K562 (cell line): ENCODE measurements at regions not wholly inside any gene's neighbourhood (a gene's known extent, or its start where the extent isn't known, plus 50 kb on each side); places are given as distances from the start of the nearest gene placed in this dataset.

Source experiments
- ATAC-seq: fragments of 200-7000 bp; cut with Tn5 transposase; 3 replicates; pipeline ENCODE4 v1.9.1; 2020; ENCODE audit warnings: moderate library complexity
- BruUV-seq: library from RNA; stranded (reverse); fragments of 400-500 nt; replicated peaks from 2 replicates; lab custom pipeline; 2021; lab: Mats Ljungman, UMichigan
- CTCF ChIA-PET: fragments of 300-600 bp; formaldehyde crosslinking; extraction: SDS; loops from one replicate; lab custom pipeline; 2021; ENCODE audit warnings: low intra/inter-chr PET ratio; lab: Yijun Ruan, JAX
- POLR2A ChIA-PET: fragments of 300-600, 350-650 bp; sonication (Branson Sonifier 250); formaldehyde crosslinking; extraction: SDS; loops from one replicate; lab custom pipeline; 2021; ENCODE audit warnings: antibody characterized with exemption, inconsistent platforms; lab: Yijun Ruan, JAX
- DNase-seq, 4 experiments: peaks; one replicate each; pipeline versions ENCODE4 v3.0.0 to v3.0.0-alpha.2; 2011 to 2018; ENCODE audit warnings: low spot score in 3 of 4, mixed read lengths in 3 of 4; ENCODE audit errors: extremely low read depth in 1 of 4
- FAIRE-seq: peaks from 2 replicates; lab custom pipeline; 2011; peaks lifted over from hg19 to GRCh38; lab: Jason Lieb, UNC
- H2AFZ ChIP-seq: 2 replicates; pipeline ENCODE4 v1.6.0; 2011; ENCODE audit warnings: low read depth, low read length, control low read depth, inconsistent platforms
- H3K27ac ChIP-seq: fragments of 200-600 bp; 3 replicates; pipeline ENCODE4 v1.8.0; 2011; ENCODE audit warnings: low read depth, mild to moderate bottlenecking, control low read depth, inconsistent platforms, low read length, moderate library complexity, mixed read lengths; ENCODE audit errors: extremely low read depth
- H3K27me3 ChIP-seq, 2 experiments: fragments of 300-600 bp in 1 of 2; 2 replicates in 1 of 2; 3 replicates in 1 of 2; pipeline versions ENCODE4 v1.6.0 to v1.8.0; 2011; ENCODE audit warnings: inconsistent platforms in 2 of 2, low read length in 2 of 2, mild to moderate bottlenecking in 1 of 2, mixed read lengths in 1 of 2, moderate library complexity in 1 of 2; ENCODE audit not compliant: control insufficient read depth in 2 of 2, insufficient read depth in 2 of 2
- H3K36me3 ChIP-seq: fragments of 300-600 bp; 3 replicates; pipeline ENCODE4 v1.8.0; 2011; ENCODE audit warnings: mild to moderate bottlenecking, low read length, inconsistent platforms; ENCODE audit not compliant: control insufficient read depth, insufficient read depth
- H3K4me1 ChIP-seq, 2 experiments: fragments of 200-600 bp in 1 of 2; replicated peaks in 1 of 2; 2 replicates in 1 of 2; 3 replicates in 1 of 2; pipeline versions ENCODE4 v1.5.1 to v1.8.0; 2011; ENCODE audit warnings: inconsistent platforms in 2 of 2, low read length in 2 of 2, mild to moderate bottlenecking in 1 of 2, mixed read lengths in 1 of 2, moderate library complexity in 1 of 2; ENCODE audit not compliant: control insufficient read depth in 2 of 2, insufficient read depth in 2 of 2
- H3K4me2 ChIP-seq: 2 replicates; pipeline ENCODE4 v1.6.1; 2011; ENCODE audit warnings: low read length, control low read depth, inconsistent platforms, mixed read lengths; ENCODE audit not compliant: insufficient read depth
- H3K4me3 ChIP-seq: fragments of 200-600 bp; sonication (generic), shearing (Covaris generic); 2 replicates; pipeline ENCODE4 v1.5.1; 2016; ENCODE audit warnings: control low read depth, inconsistent platforms
- H3K79me2 ChIP-seq: fragments of 200-600 bp; 3 replicates; pipeline ENCODE4 v1.8.0; 2011; ENCODE audit warnings: low read length, inconsistent platforms; ENCODE audit not compliant: control insufficient read depth, insufficient read depth
- H3K9ac ChIP-seq, 2 experiments: 2 replicates each; pipeline versions ENCODE4 v1.6.0 to v1.6.1; 2011; ENCODE audit warnings: low read depth in 2 of 2, low read length in 2 of 2, control low read depth in 1 of 2, inconsistent platforms in 1 of 2, mild to moderate bottlenecking in 1 of 2, mixed read lengths in 1 of 2; ENCODE audit not compliant: insufficient read depth in 1 of 2
- H3K9me1 ChIP-seq: one replicate; pipeline ENCODE4 v1.6.0; 2011; ENCODE audit warnings: inconsistent platforms, mild to moderate bottlenecking, low read length, moderate library complexity; ENCODE audit not compliant: control insufficient read depth, insufficient read depth
- H3K9me3 ChIP-seq: replicated peaks from 2 replicates; pipeline ENCODE4 v1.5.1; 2011; ENCODE audit warnings: low read depth, low read length, inconsistent platforms; ENCODE audit not compliant: control insufficient read depth, insufficient read depth
- H4K20me1 ChIP-seq: replicated peaks from 2 replicates; pipeline ENCODE4 v1.6.1; 2011; ENCODE audit warnings: low read length, inconsistent platforms, mixed read lengths; ENCODE audit not compliant: control insufficient read depth, insufficient read depth
- EGR1 ChIP-seq: fragments of 450-650 bp; conservative IDR thresholded peaks from 2 replicates; pipeline ENCODE4 v1.6.1; 2017; ENCODE audit warnings: mild to moderate bottlenecking
- HDAC8 ChIP-seq: fragments of 450-650 bp; IDR thresholded peaks from 2 replicates; pipeline ENCODE4 v1.6.1; 2016; ENCODE audit warnings: mild to moderate bottlenecking, missing genetic modification characterization, moderate library complexity, missing compliant biosample characterization
- MAZ ChIP-seq, 2 experiments: fragments of 450-650 bp in 1 of 2; sonication (generic) in 1 of 2; formaldehyde crosslinking; IDR thresholded peaks in 1 of 2; conservative IDR thresholded peaks in 1 of 2; 2 replicates each; pipeline versions ENCODE4 v1.4.0 to v1.5.0; 2020; ENCODE audit warnings: mild to moderate bottlenecking in 1 of 2, missing genetic modification reagents in 1 of 2
- NR1H2 ChIP-seq: sonication (generic); formaldehyde crosslinking; IDR thresholded peaks from 2 replicates; pipeline ENCODE4 v1.4.0; 2020; ENCODE audit warnings: mild to moderate bottlenecking, missing genetic modification reagents
- RFX1 ChIP-seq: fragments of 450-650 bp; IDR thresholded peaks from 2 replicates; pipeline ENCODE4 v1.6.1; 2016; ENCODE audit warnings: mild to moderate bottlenecking, moderate library complexity
- XRCC4 ChIP-seq: IDR thresholded peaks from one replicate; pipeline ENCODE4 v1.6.1; 2011; ENCODE audit not compliant: insufficient read depth, insufficient read length; ENCODE audit errors: extremely low read depth
- ZNF174 ChIP-seq: fragments of 250-450 bp; sonication (Bioruptor Pico); IDR thresholded peaks from 2 replicates; pipeline ENCODE4 v1.4.0; 2020; ENCODE audit warnings: mild to moderate bottlenecking
- ZNF785 ChIP-seq: fragments of 250-450 bp; sonication (Bioruptor Pico); IDR thresholded peaks from 2 replicates; pipeline ENCODE4 v1.4.0; 2020; ENCODE audit warnings: mild to moderate bottlenecking
- WGBS: fragments of 100-300 bp; shearing (Covaris generic); methylation state at CpG from one replicate; pipeline ENCODE4 v1.1.6; 2016; ENCODE audit warnings: low coverage, mixed read lengths; ENCODE audit not compliant: insufficient coverage; ENCODE audit errors: missing lambda C conversion rate; 5-methylcytosine and 5-hydroxymethylcytosine counted together
- in situ Hi-C: fragments of 300-500 bp; cut with MboI; formaldehyde crosslinking; loops from 4 replicates; pipeline ENCODE4 v1.15.0; 2018; ENCODE audit warnings: inconsistent platforms, mixed read lengths
- intact Hi-C: fragments of 100-400 bp; cut with micrococcal nuclease; formaldehyde crosslinking; loops from 2 replicates; pipeline ENCODE4 v1.14.2; 2022
- TF ChIP-seq, protein P1 (sequence below), 3 experiments: fragments of 200-800 bp in 1 of 3; fragments of 250-450 bp in 1 of 3; fragments of 450-650 bp in 1 of 3; sonication (Bioruptor Pico) in 1 of 3; sonication (Bioruptor generic) in 1 of 3; formaldehyde crosslinking in 1 of 3; IDR thresholded peaks; 2 replicates each; pipeline versions ENCODE4 v1.6.1 to v1.8.0; 2016 to 2022; ENCODE audit warnings: mild to moderate bottlenecking in 2 of 3, missing genetic modification characterization in 2 of 3, missing compliant biosample characterization in 1 of 3, moderate library complexity in 1 of 3
- TF ChIP-seq, protein P2 (sequence below): sonication (generic); formaldehyde crosslinking; IDR thresholded peaks from 2 replicates; pipeline ENCODE4 v1.8.1; 2023; ENCODE audit warnings: mild to moderate bottlenecking, missing genetic modification reagents
- TF ChIP-seq, protein P3 (sequence below): fragments of 450-650 bp; IDR thresholded peaks from 2 replicates; pipeline ENCODE4 v1.6.1; 2016; ENCODE audit warnings: antibody characterized with exemption
- TF ChIP-seq, protein P4 (sequence below), 2 experiments: fragments of 450-650 bp; conservative IDR thresholded peaks; 2 replicates each; pipeline ENCODE4 v1.6.1; 2017; ENCODE audit warnings: mild to moderate bottlenecking in 2 of 2, moderate library complexity in 2 of 2
- TF ChIP-seq, protein P5 (sequence below), 2 experiments: fragments of 250-450 bp in 1 of 2; fragments of 450-650 bp in 1 of 2; sonication (Bioruptor Pico) in 1 of 2; IDR thresholded peaks; 2 replicates each; pipeline versions ENCODE4 v1.6.1 to v1.8.0; 2016 to 2021; ENCODE audit warnings: mild to moderate bottlenecking in 2 of 2, moderate library complexity in 2 of 2, missing compliant biosample characterization in 1 of 2, missing genetic modification characterization in 1 of 2

DNA sequence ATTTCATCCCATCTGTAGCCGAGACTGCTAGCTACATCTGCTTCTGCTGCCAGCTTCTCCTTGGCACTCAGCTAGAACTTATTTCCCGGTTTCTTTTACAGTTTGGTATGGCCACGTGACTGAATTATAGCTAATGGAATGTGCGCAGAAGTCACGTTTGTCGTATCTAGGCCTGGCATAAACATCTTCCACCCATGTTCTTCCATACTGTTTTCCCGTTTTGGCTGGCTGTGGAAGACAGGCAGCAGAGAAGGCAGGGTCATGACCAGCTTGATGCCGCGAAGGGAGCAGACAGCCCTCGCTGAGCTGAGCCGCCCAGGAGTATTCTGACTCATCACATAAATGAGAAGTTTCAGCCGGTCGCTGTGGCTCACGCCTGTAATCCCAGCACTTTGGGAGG lies 186.7 kb downstream of the RFC3 start:
- H3K27ac ChIP-seq: no peak overlapping the region
- WGBS: 2% methylated on average over 10 of the region's 14 CpGs
- H3K9me1 ChIP-seq: no peaks in the 10 kb centered on the region
- no peak overlapping the region for H2AFZ ChIP-seq
- no peaks in the 10 kb centered on the region for H3K9me3 ChIP-seq
- no peak overlapping the region for H3K4me3 ChIP-seq
- no peaks in the 10 kb centered on the region for H3K4me1 ChIP-seq
- intact Hi-C loops (no loop called here), in situ Hi-C loops (no loop called here)
- no peaks in the 10 kb centered on the region for H4K20me1 ChIP-seq
- H3K36me3 ChIP-seq: no peaks in the 10 kb centered on the region
- FAIRE-seq: no peak
- no peaks in the 10 kb centered on the region for H3K27me3 ChIP-seq
- no peak overlapping the region for H3K4me2 ChIP-seq
- ChIA-PET CTCF (no interaction called here), POLR2A (no interaction called here)
- no peak for DNase-seq
- ATAC-seq: no peak; the same call in 2 of the 3 replicates
- no peak overlapping the region for H3K9ac ChIP-seq
- H3K79me2 ChIP-seq: no peaks in the 10 kb centered on the region
- no TSS peak for BruUV-seq
- TF ChIP-seq XRCC4 (no peak), EGR1 (no peak), ZNF785 (CRISPR knock-in tag) (no peak), ZNF174 (CRISPR knock-in tag) (no peak), RFX1 (no peak), MAZ (CRISPR knock-in tag; conservative IDR thresholded peaks at IDR 0.05 in 1 of 2, IDR thresholded peaks at IDR 0.05 in 1 of 2) (no peak), NR1H2 (CRISPR knock-in tag) (no peak), HDAC8 (tag) (no peak)
- TF ChIP-seq, protein P1, sequence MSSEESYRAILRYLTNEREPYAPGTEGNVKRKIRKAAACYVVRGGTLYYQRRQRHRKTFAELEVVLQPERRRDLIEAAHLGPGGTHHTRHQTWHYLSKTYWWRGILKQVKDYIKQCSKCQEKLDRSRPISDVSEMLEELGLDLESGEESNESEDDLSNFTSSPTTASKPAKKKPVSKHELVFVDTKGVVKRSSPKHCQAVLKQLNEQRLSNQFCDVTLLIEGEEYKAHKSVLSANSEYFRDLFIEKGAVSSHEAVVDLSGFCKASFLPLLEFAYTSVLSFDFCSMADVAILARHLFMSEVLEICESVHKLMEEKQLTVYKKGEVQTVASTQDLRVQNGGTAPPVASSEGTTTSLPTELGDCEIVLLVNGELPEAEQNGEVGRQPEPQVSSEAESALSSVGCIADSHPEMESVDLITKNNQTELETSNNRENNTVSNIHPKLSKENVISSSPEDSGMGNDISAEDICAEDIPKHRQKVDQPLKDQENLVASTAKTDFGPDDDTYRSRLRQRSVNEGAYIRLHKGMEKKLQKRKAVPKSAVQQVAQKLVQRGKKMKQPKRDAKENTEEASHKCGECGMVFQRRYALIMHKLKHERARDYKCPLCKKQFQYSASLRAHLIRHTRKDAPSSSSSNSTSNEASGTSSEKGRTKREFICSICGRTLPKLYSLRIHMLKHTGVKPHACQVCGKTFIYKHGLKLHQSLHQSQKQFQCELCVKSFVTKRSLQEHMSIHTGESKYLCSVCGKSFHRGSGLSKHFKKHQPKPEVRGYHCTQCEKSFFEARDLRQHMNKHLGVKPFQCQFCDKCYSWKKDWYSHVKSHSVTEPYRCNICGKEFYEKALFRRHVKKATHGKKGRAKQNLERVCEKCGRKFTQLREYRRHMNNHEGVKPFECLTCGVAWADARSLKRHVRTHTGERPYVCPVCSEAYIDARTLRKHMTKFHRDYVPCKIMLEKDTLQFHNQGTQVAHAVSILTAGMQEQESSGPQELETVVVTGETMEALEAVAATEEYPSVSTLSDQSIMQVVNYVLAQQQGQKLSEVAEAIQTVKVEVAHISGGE (CRISPR knock-in tag; IDR thresholded peaks at IDR 0.05): no peak
- TF ChIP-seq, protein P2, sequence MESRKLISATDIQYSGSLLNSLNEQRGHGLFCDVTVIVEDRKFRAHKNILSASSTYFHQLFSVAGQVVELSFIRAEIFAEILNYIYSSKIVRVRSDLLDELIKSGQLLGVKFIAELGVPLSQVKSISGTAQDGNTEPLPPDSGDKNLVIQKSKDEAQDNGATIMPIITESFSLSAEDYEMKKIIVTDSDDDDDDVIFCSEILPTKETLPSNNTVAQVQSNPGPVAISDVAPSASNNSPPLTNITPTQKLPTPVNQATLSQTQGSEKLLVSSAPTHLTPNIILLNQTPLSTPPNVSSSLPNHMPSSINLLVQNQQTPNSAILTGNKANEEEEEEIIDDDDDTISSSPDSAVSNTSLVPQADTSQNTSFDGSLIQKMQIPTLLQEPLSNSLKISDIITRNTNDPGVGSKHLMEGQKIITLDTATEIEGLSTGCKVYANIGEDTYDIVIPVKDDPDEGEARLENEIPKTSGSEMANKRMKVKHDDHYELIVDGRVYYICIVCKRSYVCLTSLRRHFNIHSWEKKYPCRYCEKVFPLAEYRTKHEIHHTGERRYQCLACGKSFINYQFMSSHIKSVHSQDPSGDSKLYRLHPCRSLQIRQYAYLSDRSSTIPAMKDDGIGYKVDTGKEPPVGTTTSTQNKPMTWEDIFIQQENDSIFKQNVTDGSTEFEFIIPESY (CRISPR knock-in tag): no peak
- TF ChIP-seq, protein P3, sequence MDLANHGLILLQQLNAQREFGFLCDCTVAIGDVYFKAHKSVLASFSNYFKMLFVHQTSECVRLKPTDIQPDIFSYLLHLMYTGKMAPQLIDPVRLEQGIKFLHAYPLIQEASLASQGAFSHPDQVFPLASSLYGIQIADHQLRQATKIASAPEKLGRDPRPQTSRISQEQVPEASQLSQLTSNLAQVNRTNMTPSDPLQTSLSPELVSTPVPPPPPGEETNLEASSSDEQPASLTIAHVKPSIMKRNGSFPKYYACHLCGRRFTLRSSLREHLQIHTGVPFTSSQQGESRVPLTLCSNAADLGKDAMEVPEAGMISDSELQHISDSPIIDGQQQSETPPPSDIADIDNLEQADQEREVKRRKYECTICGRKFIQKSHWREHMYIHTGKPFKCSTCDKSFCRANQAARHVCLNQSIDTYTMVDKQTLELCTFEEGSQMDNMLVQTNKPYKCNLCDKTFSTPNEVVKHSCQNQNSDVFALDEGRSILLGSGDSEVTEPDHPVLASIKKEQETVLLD: no peak
- TF ChIP-seq, protein P4, sequence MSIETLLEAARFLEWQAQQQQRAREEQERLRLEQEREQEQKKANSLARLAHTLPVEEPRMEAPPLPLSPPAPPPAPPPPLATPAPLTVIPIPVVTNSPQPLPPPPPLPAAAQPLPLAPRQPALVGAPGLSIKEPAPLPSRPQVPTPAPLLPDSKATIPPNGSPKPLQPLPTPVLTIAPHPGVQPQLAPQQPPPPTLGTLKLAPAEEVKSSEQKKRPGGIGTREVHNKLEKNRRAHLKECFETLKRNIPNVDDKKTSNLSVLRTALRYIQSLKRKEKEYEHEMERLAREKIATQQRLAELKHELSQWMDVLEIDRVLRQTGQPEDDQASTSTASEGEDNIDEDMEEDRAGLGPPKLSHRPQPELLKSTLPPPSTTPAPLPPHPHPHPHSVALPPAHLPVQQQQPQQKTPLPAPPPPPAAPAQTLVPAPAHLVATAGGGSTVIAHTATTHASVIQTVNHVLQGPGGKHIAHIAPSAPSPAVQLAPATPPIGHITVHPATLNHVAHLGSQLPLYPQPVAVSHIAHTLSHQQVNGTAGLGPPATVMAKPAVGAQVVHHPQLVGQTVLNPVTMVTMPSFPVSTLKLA (conservative IDR thresholded peaks at IDR 0.05): no peak
- TF ChIP-seq, protein P5, sequence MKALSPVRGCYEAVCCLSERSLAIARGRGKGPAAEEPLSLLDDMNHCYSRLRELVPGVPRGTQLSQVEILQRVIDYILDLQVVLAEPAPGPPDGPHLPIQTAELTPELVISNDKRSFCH (CRISPR knock-in tag; IDR thresholded peaks at IDR 0.05): no peak
- TF ChIP-seq, protein P5 (tag; IDR thresholded peaks at IDR 0.05): no peak
